HG03558 (cell line): ENCODE measurements at regions not wholly inside any gene's neighbourhood (a gene's known extent, or its start where the extent isn't known, plus 50 kb on each side); places are given as distances from the start of the nearest gene placed in this dataset.

Source experiments
- ATAC-seq: cut with Tn5 transposase; IDR thresholded peaks from one replicate; pipeline ENCODE4 v1.9.1; 2021; ENCODE audit warnings: moderate number of reproducible peaks; ENCODE audit not compliant: unreplicated experiment; ENCODE audit errors: extremely low read depth

- ATAC-seq: no peak
Measured at GRCh38 chr4:27242217-27242616, 381.6 kb downstream of the STIM2 start.

- ATAC-seq: no peak
Measured at GRCh38 chr4:27245216-27245615, 384.6 kb downstream of the STIM2 start.

- no peak for ATAC-seq
Measured at GRCh38 chr4:27248829-27249228, 388.2 kb downstream of the STIM2 start.

- no peak for ATAC-seq
Measured at GRCh38 chr4:27251771-27252170, 391.1 kb downstream of the STIM2 start.

- ATAC-seq: no peak
Measured at GRCh38 chr4:27267339-27267969, 406.8 kb downstream of the STIM2 start.

GRCh38 chr4:27267970-27268355 lies 407.3 kb downstream of the STIM2 start:
- ATAC-seq: no peak

GRCh38 chr4:27270435-27270834 lies 409.8 kb downstream of the STIM2 start:
- no peak for ATAC-seq

GRCh38 chr4:27271555-27271954 lies 410.9 kb downstream of the STIM2 start:
- no peak for ATAC-seq

- no peak for ATAC-seq
Measured at GRCh38 chr4:27272217-27272616, 411.6 kb downstream of the STIM2 start.

- no peak for ATAC-seq
Measured at GRCh38 chr4:27276307-27277073, 415.8 kb downstream of the STIM2 start.

GRCh38 chr4:27278615-27279375 lies 418.2 kb downstream of the STIM2 start:
- no peak for ATAC-seq

- ATAC-seq: no peak
Measured at GRCh38 chr4:27288496-27288895, 427.9 kb downstream of the STIM2 start.

GRCh38 chr4:27289704-27290103 lies 429.1 kb downstream of the STIM2 start:
- ATAC-seq: no peak

- ATAC-seq: no peak
Measured at GRCh38 chr4:27293831-27294230, 433.2 kb downstream of the STIM2 start.

- ATAC-seq: no peak
Measured at GRCh38 chr4:27304751-27305150, 444.1 kb downstream of the STIM2 start.

GRCh38 chr4:27305246-27305645 lies 444.6 kb downstream of the STIM2 start:
- ATAC-seq: no peak

GRCh38 chr4:27308379-27308778 lies 447.7 kb downstream of the STIM2 start:
- no peak for ATAC-seq

GRCh38 chr4:27315625-27316024 lies 455.0 kb downstream of the STIM2 start:
- no peak for ATAC-seq

- no peak for ATAC-seq
Measured at GRCh38 chr4:27316176-27316575, 455.5 kb downstream of the STIM2 start.

- no peak for ATAC-seq
Measured at GRCh38 chr4:27318740-27319139, 458.1 kb downstream of the STIM2 start.

GRCh38 chr4:27326991-27327390 lies 466.4 kb downstream of the STIM2 start:
- ATAC-seq: no peak
